ENCODE measurements at regions not wholly inside any gene's neighbourhood (a gene's known extent, or its start where the extent isn't known, plus 50 kb on each side); places are given as distances from the start of the nearest gene placed in this dataset.

DNA sequence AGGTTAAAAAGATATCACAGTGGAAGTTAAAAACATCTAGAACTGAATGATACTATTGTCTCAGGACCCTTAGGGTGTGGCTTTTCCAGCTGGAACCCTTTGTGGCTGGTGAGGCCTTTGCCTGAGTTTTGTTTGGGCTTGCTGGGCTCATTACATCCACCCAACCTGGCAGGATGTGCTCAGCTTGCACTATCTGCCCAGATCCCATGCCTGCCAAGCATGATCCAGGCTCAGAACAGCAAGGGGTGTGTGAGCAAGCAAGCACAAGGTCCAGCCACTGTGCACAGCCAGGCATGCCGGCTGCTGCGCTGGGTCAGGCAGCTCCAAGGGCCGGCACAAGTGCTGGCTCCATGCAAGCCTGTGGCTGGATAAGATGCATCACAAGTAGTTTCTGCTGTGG lies 512.7 kb upstream of the CDIN1 start:
- TF ChIP-seq EZH2 (IDR thresholded peaks at IDR 0.05; ENCODE audit: borderline replicate concordance, insufficient read depth, low read depth, low read length, poor library complexity, severe bottlenecking) (no peak), CTCF (IDR thresholded peaks at IDR 0.05) (no peak)
